Stimulated activated CD4-positive, alpha-beta T cell treated with anti-CD3 and anti-CD28 coated beads, Interleukin-4, amount 100 ng/mL, for 48 hours (primary cell): ENCODE measurements at regions not wholly inside any gene's neighbourhood (a gene's known extent, or its start where the extent isn't known, plus 50 kb on each side); places are given as distances from the start of the nearest gene placed in this dataset.

Source experiments
- DNase-seq, 2 donors: peaks; one replicate each; pipeline ENCODE4 v3.0.0-alpha.2; 2020; ENCODE audit warnings: low read depth in 2 of 2

DNA sequence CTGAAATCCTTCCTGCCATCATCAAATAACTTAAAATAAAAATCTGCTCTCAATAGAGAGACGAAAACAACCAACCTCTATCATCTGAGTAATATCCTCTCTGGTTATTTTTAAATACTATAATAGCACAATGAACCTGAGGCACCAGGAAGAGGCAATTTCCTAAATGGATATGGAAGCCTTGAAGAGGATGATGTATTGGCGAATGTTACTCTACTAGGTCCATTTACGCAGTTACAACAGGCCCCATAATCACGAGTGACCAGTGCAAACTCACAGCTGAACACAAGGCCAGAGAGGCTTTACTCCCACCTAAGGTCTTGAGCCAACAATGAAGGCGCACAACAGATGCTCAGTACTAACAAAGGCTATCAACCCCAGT, 678.8 kb upstream of the NR3C2 start:
- no peak for DNase-seq

DNA sequence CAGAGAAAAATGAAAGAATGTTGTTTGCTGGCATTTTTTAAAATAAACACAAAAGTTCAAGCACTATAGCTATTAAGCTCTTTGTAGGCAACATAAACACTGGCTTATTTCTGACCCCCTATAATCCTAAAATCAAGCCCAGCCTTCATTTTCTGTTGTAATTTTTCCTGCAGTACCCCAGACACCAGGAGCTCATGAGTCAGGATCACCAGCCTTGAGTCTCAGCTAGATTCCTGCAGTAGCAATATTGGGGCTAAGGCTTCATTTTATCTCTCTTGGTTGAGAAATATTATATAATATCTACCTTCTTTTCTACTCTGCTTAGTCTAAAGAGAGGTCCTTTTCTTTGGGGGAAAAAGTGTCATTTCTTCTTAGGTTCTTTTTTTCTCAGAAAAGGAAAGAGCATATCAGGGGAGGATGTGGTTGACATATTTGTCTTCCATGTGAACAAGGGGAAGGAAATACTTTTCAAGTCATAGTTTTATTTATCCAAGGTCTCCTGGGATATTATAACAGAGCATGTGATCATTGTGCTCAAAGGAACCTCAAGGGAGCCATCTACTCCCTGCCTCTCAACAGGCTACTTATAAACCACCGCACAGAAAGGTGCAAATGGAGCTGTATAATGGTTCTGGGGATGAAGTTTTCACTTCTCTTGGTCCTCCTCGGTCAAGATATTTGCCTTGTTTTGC, 678.3 kb upstream of the NR3C2 start:
- DNase-seq, result no peak

DNA sequence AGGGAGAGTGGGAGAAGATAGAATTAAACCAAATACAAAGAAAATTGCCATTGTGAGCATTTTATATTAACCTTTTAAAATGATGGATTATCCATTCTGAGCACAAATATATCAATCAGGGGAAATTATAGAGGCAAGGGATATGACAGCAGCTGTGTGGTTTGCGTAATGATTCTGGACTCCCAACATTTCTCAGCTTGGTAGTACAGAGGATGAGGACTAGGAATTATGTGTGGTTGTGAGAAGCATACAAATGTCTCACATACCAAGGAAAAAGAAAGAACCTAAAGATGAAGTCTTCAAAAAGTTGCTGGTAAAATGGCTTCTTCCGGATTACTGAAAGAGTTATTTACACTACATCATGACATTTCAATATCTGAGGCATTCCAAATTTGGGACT, 674.6 kb upstream of the NR3C2 start:
- DNase-seq, result no peak

DNA sequence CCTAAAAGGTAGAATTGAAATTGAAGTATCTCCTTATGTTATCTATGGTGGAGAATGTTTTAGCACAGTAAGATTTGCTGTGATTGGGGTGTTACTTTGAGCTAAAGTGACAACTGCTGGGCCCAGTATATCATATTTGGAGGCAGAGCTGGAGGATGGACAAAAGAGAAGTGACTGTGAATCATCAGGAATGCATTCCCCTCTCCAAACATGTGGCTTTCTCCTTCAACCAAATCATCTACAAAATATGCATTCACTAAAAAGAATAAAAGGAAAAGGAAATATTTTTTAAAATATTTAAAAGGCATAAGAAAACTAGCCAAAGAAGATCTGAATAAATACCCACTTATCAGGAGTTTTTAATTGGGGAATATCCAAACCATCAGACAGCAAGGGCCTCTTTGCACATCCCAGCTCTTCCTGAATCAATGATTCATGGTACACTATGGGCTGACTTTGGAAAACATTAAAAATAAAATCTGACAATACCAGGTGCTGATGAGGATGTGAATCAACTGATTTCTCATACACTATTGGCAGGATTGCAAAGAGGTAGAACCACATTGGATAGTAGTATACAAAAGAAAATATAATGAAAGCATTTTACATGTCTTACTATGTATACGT, 671.7 kb upstream of the NR3C2 start:
- no peak for DNase-seq

DNA sequence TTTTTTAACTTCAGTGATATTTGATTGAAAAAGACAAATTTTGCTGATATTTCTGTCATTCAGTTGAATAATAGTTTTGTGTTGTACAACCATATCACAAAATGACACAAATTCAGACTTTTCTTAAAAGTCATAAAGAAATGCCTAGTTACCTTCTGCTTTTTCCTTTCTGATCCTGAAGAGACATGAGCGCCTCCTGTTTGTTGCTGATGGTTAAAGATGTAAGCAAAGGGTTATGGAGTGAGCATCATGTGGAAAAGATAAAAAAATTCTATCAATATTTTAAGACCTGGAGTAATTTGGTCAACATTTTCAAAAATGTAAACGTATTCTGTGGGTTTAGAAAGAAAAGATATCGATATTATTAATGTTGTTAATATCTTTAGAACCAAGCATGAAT, 669.9 kb upstream of the NR3C2 start:
- DNase-seq, result no peak

DNA sequence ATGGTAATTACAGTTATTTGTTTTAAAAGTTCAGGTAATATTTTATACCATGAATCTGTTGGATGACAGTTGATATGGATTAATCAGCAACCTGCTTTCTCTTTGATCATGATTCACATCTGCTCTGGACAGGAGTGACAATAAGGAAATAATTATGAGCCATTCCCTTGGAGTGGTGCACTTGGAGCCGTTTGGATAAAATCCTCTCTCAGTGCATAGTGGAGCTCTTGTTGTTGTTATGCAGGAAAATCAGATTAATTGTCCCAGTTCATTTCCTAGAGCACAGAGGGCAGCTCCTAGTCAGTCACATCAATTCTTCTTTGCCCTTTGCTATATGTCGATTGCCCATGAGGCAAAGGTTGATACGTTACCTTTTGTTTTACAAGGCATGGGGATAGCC, 668.3 kb upstream of the NR3C2 start:
- DNase-seq, result no peak

DNA sequence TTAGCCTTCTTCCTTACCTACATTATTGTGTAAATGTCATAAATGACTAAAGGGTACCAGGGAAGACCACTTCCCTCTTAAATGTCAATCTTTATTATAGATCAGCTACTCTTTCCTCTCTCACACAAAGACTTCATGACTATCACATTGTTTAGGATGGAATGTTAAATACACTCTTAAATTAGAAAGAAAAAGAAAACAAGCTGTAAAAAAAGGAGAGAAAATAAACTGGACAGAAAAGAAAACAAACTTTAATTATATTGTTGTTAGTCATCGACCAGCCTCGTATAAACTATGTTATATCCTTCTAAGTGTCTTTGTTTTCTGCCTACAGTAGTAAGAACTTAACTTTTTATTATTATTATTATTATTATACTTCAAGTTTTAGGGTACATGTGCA, 666.4 kb upstream of the NR3C2 start:
- DNase-seq, result no peak

DNA sequence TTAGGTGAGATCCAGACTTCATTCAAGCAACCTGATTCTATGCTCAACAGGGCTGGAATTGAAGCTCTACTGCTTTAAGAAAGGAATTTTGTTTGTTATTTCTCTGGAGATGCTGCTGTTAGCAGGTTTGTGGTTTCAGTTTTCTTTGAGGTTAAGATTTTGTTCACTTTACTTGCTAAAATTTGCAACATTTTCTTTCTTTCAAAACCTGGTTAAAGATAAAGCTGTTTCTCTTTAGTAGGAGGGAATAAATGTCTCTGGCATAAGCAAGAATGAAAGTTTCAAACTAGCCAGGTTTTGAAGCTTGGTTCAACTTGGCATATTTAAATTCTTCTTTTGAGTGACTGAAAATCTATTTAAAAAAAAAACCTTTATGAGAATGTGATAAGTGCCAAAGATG, 660.6 kb upstream of the NR3C2 start:
- no peak for DNase-seq

DNA sequence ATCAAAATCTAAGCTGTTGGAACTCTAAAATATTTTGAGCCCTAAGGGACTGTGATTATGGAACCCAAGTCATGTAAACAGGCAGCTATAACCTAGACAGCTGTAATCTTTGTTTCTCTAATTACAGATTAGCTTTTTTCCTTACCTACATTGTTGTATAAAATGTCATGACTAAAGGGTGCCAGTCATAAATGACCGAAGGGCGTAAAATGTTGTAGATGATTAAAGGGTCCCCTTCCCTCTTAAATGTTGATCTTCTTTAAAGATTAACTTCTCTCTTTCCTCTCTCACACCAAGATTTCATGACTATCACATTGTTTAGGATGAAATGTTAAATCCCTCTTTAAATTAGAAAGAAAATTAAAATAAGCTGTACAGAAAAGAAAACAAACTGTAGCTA, 659.4 kb upstream of the NR3C2 start:
- no peak for DNase-seq

DNA sequence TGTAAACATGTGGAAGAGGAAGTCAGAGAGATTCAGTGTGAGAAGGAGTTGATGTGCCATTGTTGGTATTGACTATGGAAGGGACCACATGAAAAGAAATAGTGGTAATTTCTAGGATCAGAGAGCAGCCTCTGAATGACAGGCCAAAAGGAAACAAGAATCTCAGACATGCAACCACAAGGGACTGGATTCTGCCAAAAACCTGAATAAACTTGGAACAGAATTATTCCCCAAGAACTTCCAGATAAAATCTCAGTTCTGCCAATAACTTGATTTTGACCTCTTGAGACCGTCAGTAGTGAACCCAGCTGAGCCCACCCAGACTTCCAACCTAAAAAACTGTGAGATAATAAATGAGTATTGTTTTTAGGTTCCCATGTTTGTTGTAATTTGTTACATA, 653.6 kb upstream of the NR3C2 start:
- DNase-seq, result no peak

DNA sequence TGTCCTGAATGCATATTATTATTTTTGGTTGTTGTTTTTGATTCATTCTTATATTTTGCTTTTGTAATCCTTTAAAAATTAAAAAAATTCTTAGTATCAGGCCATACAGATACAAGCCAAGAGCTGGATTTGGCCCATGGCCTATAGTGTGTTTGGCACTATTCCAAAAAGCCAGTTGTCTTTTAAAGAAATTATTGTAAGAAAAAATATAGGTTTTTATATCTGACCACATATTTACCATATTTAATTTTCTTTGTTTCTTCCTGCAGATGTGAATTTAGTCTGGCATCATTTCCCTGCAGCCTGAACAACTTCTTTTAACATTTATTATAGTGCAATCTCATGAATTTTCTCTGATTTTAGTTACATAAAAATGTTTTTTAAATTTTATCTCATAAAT, 652.8 kb upstream of the NR3C2 start:
- DNase-seq, result no peak

DNA sequence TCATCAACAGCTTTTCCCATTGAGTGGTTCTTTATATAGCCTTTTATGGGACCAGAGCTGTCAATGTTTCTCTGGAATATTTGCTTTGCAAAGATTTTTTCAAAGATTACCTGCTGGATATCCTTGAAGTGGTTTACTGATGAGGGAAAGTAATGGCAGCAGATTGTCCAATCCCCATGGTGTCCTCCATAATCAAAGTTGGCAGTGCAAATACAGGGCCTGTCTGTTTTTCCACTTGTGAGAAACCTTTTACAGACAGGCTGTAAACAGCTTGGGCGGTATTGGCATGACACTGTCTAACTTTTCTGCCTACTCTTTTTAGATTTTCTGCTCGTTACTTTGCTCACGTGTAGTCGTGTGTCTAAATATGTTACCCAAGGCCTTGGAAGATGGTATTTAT, 641.9 kb upstream of the NR3C2 start:
- DNase-seq, result no peak

DNA sequence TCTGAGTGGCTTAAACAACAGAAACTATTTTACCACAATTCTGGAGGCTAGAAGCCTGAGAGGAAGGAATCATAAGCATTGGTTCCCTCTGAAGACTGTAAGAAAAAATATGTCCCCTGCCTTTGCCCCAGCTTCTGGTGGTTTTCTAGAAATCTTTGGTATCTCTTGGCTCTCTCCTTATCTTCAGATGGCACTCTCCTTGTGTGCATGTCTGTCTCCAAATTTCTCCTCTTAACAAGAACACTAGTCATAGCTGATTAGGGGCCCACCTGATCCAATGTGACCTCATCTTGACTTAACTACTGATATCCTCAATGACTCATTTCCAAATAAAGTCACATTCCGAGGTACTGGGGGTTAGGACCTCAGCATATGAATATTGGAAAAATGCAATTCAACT, 635.0 kb upstream of the NR3C2 start:
- no peak for DNase-seq

DNA sequence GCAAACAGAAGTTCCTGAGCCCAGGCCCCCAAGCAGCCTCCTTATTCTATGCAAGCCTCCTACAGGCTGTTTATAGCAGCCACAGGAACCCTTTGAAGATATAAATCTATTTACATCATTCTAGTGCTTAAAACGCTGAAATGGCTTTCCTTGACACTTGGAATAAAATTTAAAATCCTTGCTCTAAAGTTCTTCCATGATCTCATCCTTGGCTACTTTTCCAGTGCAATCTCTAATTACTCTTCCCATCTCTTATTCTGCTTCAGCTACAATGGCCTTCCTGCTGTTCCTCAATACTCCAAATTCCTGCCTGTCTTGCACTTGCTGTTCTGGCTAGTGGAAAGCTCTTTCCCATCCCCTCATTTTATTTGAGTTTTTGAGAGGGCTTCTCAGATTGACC, 634.2 kb upstream of the NR3C2 start:
- DNase-seq, result no peak

DNA sequence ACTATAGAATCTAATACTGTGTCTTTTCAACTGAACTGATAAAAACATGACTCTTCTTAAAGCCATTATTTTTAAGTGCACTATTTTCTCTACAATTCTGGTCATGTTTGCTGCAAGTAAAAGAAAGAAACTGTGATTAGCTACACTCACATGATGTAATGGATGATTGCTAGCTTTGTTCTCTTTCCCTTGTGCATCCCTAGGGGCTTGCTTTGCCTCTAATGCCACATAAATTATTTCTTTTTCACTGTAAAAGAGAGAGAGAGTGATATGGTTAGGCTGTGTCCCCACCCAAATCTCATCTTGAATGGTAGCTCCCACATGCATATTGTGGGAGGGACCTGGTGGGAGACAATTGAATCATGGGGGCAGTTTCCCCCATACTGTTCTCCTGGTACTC, 630.2 kb upstream of the NR3C2 start:
- no peak for DNase-seq

DNA sequence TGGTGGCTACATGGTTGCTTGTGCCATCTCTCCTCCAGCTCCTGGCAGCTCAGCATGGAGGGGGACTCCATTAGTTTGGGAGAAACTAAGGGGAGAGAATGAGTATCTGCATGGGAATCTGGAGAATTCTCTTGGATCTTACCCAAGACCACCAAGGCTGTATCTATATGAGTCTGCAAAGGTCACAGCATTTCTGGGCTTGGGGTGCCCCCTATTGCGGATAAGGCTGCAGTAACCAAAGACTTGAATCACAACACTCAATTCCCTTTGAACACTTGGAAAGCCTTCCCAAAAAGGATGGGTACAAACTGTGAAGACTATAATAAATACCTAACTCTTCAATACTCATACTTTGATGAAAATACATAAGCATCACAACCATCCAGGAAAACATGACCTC, 623.5 kb upstream of the NR3C2 start:
- DNase-seq, result no peak

DNA sequence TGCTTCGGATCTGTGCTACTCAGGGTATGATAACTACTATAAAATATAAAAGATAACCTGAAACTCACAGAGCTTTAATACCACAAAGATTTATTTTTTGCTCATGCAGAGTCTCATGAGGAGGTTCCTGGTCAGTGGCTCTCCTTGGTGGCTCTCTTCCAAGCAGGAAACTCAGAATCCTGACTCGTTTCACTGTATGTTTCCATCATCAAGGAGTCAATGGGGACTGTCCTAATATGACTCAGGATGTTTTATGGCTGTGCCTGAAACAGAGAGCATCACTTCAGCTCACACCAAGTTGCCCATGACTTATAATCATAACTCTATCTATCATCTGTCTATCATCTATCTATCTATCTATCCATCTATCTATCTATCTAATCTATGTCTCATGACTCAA, 620.8 kb upstream of the NR3C2 start:
- no peak for DNase-seq

DNA sequence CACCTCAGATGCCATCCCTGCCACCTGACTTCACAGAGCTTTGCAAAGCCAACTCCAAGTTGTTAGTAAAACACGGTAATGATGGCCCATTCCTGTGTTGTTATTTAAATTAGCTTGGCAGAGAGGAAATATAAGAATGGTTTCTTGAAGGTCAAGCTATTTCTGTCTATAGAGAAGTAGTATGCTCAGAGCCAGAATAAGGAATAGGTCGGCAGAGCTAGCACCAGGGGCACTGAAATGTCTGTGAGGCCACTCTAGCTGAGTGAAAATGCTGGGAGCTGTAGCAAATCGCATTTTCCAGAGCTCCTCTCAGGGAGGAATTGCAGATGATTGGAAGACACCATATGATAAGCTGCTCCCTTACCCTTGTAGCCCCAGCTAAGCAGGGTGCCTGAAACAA, 615.4 kb upstream of the NR3C2 start:
- DNase-seq, result no peak

DNA sequence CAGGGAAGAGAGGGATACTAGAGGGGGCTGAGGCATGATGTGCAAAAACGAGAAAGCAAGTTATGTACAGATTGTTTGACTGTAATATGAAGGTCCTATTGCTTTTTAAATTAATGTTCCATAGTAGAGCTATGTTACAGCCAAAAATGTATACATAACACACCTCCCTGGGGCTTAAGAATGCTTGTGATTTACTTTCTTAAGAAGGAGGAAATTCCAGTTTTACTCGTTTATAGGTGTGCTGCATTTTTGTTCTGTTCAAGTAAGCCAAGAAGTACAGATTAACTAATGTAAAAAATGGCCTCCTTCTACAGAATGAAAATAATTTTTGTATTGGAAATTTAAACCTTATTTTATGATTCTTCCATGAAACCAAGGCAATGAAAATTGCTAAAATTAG, 614.4 kb upstream of the NR3C2 start:
- DNase-seq, result no peak

DNA sequence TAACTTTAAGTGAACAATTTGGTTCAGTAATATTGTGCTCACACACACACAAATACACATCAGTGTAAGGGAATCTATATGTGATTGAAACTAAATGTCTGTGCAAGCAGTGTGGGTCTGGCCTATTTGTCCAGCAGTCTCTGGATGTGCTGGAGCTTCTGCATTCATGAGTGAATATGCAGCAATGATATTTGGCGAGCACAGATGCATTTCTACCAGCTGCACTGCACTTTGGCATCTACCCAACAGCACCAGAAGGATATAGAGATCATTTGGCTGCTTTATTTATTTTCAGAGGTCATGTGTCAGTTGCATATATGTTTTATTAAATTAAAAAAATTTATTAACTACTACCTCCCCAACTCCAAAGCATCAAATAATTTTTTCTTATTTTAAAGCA, 613.4 kb upstream of the NR3C2 start:
- no peak for DNase-seq

DNA sequence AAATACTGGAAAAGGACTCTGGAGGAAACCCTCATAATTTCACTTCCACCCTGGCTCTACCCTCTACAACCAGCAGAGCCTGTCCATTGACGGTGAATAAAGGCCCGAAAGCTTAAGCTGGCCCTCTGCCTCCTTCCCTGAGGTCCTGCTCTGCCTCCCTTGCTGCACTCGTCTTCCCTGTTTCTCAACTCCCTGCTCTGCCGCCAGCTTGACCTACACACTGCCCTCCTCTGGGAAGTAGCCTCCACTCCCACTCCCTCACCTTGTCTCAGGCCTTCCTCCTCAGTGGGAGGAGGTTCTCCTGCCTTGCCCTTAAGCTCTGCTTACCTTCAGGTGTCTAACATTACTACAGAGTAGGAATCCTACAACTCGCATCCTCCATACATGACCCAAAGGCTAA, 608.6 kb upstream of the NR3C2 start:
- no peak for DNase-seq

DNA sequence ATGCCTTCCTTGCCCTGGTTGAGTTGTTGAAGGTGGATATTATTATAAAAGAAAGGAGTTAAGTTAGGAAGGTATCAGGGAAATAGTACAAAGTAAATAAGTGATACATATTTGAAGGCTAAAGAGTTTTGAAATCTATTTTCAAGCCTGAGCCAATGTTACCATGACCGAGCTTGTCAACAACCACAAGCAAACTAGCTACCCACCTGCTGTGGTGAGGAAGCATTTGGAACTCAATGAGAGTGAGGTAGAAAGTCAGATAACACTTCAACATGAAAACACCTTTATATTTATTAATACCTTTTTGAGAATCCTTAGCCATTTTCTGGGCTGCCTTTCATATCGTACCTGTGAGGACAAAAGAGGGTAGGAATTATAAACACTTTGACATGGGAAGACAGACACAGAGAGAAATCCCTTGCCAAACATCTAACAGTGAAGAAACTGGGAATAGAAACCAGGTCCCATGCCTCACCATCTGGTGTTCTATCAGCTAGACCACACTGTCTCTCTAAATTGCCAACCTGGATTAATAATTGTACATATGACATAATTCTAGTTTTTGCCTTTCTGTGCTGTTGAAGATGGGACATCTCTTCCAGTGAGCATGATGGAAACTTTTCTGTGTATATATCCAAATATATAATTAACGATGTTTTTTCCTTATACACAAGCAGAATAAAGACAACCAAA, 606.4 kb upstream of the NR3C2 start:
- DNase-seq, result no peak

DNA sequence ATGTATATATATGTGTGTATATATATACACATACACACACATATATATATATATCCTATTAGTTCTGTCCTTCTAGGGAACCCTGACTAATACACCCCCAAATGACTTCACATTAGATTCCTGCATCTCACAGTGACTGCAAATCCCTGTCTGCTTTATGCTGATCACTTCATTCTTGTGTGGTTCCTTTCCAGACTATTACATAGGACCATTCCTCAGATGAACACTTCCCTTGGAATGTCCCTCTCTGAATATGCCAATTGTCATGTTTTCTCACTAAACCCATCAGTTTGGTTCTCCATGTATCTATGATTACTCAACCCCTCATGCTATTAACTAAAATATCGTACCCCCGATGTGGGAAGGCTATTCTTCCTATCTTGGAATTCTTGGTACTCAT, 605.2 kb upstream of the NR3C2 start:
- no peak for DNase-seq

DNA sequence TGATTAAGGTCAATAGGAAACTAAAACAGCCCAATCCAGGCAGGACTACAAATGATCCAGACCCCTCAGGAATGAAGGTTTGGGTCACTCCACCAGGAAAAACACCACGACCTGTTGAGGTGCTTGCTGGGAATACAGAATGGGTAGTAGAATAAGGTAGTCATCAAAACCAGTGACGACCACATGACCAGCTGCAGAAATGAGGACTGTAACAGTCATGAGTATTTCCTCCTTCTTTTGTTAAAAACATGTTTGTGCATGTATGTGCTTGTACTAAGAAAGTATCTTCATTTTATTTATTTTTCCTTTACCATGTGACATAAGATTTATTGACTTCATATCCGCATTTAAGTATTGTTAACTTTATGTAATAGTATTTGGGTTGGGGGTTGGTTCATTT, 603.5 kb upstream of the NR3C2 start:
- no peak for DNase-seq
